HepG2 (cell line): ENCODE measurements at regions not wholly inside any gene's neighbourhood (a gene's known extent, or its start where the extent isn't known, plus 50 kb on each side); places are given as distances from the start of the nearest gene placed in this dataset.

Experiments used
- ATAC-seq: fragments of 200-7000 bp; cut with Tn5 transposase; 3 replicates; pipeline ENCODE4 v1.9.1; 2020; ENCODE audit warnings: mild to moderate bottlenecking, moderate library complexity
- BruUV-seq: library from RNA; stranded (reverse); fragments of 400-500 nt; replicated peaks from 2 replicates; lab custom pipeline; 2021; lab: Mats Ljungman, UMichigan
- CTCF ChIA-PET: fragments of 300-600 bp; formaldehyde crosslinking; extraction: SDS; loops from one replicate; lab custom pipeline; 2021; ENCODE audit warnings: low total read pairs, inconsistent platforms, low intra/inter-chr PET ratio; lab: Yijun Ruan, JAX
- POLR2A ChIA-PET: fragments of 350-600 bp; sonication (Branson Sonifier 250); formaldehyde crosslinking; loops from one replicate; lab custom pipeline; 2020; ENCODE audit warnings: antibody characterized with exemption, inconsistent platforms; lab: Yijun Ruan, JAX
- DNase-seq: peaks from one replicate; pipeline ENCODE4 v3.0.0-alpha.2; 2015; ENCODE audit warnings: low spot score
- FAIRE-seq: peaks from 3 replicates; lab custom pipeline; 2011; peaks lifted over from hg19 to GRCh38; lab: Jason Lieb, UNC
- H2AFZ ChIP-seq: one replicate; pipeline ENCODE4 v1.6.1; 2011; ENCODE audit warnings: low read length, inconsistent platforms
- H3K27ac ChIP-seq: fragments of 300-600 bp; 3 replicates; pipeline ENCODE4 v1.8.0; 2011; ENCODE audit warnings: mixed run types, mild to moderate bottlenecking, mixed read lengths, low read length, inconsistent platforms; ENCODE audit not compliant: insufficient read depth; ENCODE audit errors: extremely low read length
- H3K27me3 ChIP-seq, 2 experiments: fragments of 200-600 bp in 1 of 2; 2 replicates in 1 of 2; 3 replicates in 1 of 2; pipeline versions ENCODE4 v1.6.0 to v1.8.0; 2011; ENCODE audit warnings: low read length in 2 of 2, mild to moderate bottlenecking in 2 of 2, moderate library complexity in 2 of 2, inconsistent platforms in 1 of 2; ENCODE audit not compliant: insufficient read depth in 2 of 2, control insufficient read depth in 1 of 2
- H3K36me3 ChIP-seq, 2 experiments: fragments of 200-600 bp in 1 of 2; replicated peaks in 1 of 2; 2 replicates in 1 of 2; 3 replicates in 1 of 2; pipeline versions ENCODE4 v1.5.1 to v1.8.0; 2011; ENCODE audit warnings: low read length in 2 of 2, inconsistent platforms in 1 of 2; ENCODE audit not compliant: insufficient read depth in 2 of 2, control insufficient read depth in 1 of 2
- H3K4me1 ChIP-seq: 2 replicates; pipeline ENCODE4 v1.5.1; 2012; ENCODE audit warnings: low read length, inconsistent platforms; ENCODE audit not compliant: insufficient read depth
- H3K4me2 ChIP-seq: 2 replicates; pipeline ENCODE4 v1.6.0; 2011; ENCODE audit warnings: low read depth, low read length, inconsistent platforms
- H3K4me3 ChIP-seq, 3 experiments: fragments of 200-600 bp in 1 of 3; sonication (generic), shearing (Covaris generic) in 1 of 3; replicated peaks in 1 of 3; 2 replicates each; pipeline ENCODE4 v1.5.1; 2011 to 2016; ENCODE audit warnings: low read length in 3 of 3, inconsistent platforms in 2 of 3, low read depth in 2 of 3, mild to moderate bottlenecking in 2 of 3, control low read depth in 1 of 3, mixed read lengths in 1 of 3; ENCODE audit not compliant: insufficient read depth in 1 of 3
- H3K79me2 ChIP-seq: one replicate; pipeline ENCODE4 v1.6.1; 2011; ENCODE audit warnings: low read length, inconsistent platforms; ENCODE audit not compliant: insufficient read depth
- H3K9ac ChIP-seq: 2 replicates; pipeline ENCODE4 v1.6.0; 2011; ENCODE audit warnings: mild to moderate bottlenecking, low read depth, low read length, inconsistent platforms; ENCODE audit not compliant: insufficient read depth
- H3K9me3 ChIP-seq: 2 replicates; pipeline ENCODE4 v1.5.1; 2012; ENCODE audit warnings: mild to moderate bottlenecking, low read length
- H4K20me1 ChIP-seq: 2 replicates; pipeline ENCODE4 v1.6.0; 2011; ENCODE audit warnings: inconsistent platforms, mild to moderate bottlenecking, low read length, moderate library complexity; ENCODE audit not compliant: insufficient read depth
- ARNT ChIP-seq: fragments of 450-650 bp; IDR thresholded peaks from 2 replicates; pipeline ENCODE4 v1.6.1; 2017
- ASH2L ChIP-seq: fragments of 300-600, 200-600 bp; sonication (generic); IDR thresholded peaks from 2 replicates; pipeline ENCODE4 v1.7.0; 2017; ENCODE audit warnings: low read depth, mild to moderate bottlenecking, moderate library complexity, mixed read lengths, low read length; ENCODE audit not compliant: insufficient read length
- BRCA1 ChIP-seq: sonication (generic); formaldehyde crosslinking; IDR thresholded peaks from 2 replicates; pipeline ENCODE4 v1.4.0; 2020; ENCODE audit warnings: missing genetic modification reagents
- CEBPB ChIP-seq: IDR thresholded peaks from 2 replicates; pipeline ENCODE4 v1.6.1; 2011; ENCODE audit warnings: low read depth, low read length, improper control_type of control experiment, borderline replicate concordance
- FOXK1 ChIP-seq: sonication (generic); formaldehyde crosslinking; IDR thresholded peaks from 2 replicates; pipeline ENCODE4 v1.4.0; 2020; ENCODE audit warnings: low read depth, missing genetic modification reagents, borderline replicate concordance
- KDM2A ChIP-seq: sonication (generic); formaldehyde crosslinking; IDR thresholded peaks from 2 replicates; pipeline ENCODE4 v1.4.0; 2020; ENCODE audit warnings: low read depth, missing genetic modification reagents, borderline replicate concordance
- MEIS1 ChIP-seq: sonication (generic); formaldehyde crosslinking; IDR thresholded peaks from 2 replicates; pipeline ENCODE4 v1.9.0; 2021; ENCODE audit warnings: mild to moderate bottlenecking, missing genetic modification reagents, moderate library complexity, borderline replicate concordance
- NAIF1 ChIP-seq: sonication (generic); formaldehyde crosslinking; IDR thresholded peaks from 2 replicates; pipeline ENCODE4 v1.5.0; 2020; ENCODE audit warnings: mild to moderate bottlenecking, missing genetic modification reagents, borderline replicate concordance
- NFIC ChIP-seq: IDR thresholded peaks from 2 replicates; pipeline ENCODE4 v1.6.1; 2012; ENCODE audit warnings: mild to moderate bottlenecking, low read length, inconsistent platforms
- SRSF4 ChIP-seq: fragments of 200-400 bp; formaldehyde crosslinking; IDR thresholded peaks from one replicate; pipeline ENCODE4 v1.6.1; 2018; ENCODE audit warnings: mild to moderate bottlenecking, low read depth, low read length, moderate library complexity; ENCODE audit not compliant: poor library complexity, severe bottlenecking
- SYNCRIP ChIP-seq: fragments of 200-400 bp; formaldehyde crosslinking; IDR thresholded peaks from 2 replicates; pipeline ENCODE4 v1.6.1; 2018; ENCODE audit warnings: mild to moderate bottlenecking, low read depth, low read length; ENCODE audit not compliant: insufficient read depth
- ZNF260 ChIP-seq: sonication (generic); formaldehyde crosslinking; IDR thresholded peaks from 2 replicates; pipeline ENCODE4 v1.4.0; 2020; ENCODE audit warnings: missing genetic modification reagents, low read depth, mild to moderate bottlenecking, borderline replicate concordance
- ZNF792 ChIP-seq: IDR thresholded peaks from 2 replicates; pipeline ENCODE4 v1.6.1; 2016
- WGBS: methylation state at CpG from one replicate; pipeline ENCODE4 v1.1.6; 2017; ENCODE audit warnings: low lambda C conversion rate; 5-methylcytosine and 5-hydroxymethylcytosine counted together
- in situ Hi-C: cut with HindIII; loops from 2 replicates; pipeline ENCODE4 v1.10.0; 2017; ENCODE audit warnings: low pct_unique_long_range_greater_than_20kb; ENCODE audit not compliant: extremely low pct_ligation_motif_present
- intact Hi-C: fragments of 100-400 bp; cut with micrococcal nuclease; formaldehyde crosslinking; loops from one replicate; pipeline ENCODE4 v1.10.0; 2022; ENCODE audit not compliant: unreplicated experiment
- TF ChIP-seq, protein P1 (sequence below): sonication (generic); formaldehyde crosslinking; IDR thresholded peaks from 2 replicates; pipeline ENCODE4 v1.9.0; 2021; ENCODE audit warnings: missing genetic modification reagents, mild to moderate bottlenecking, borderline replicate concordance
- TF ChIP-seq, protein P2 (sequence below): sonication (generic); formaldehyde crosslinking; IDR thresholded peaks from 2 replicates; pipeline ENCODE4 v1.4.0; 2020; ENCODE audit warnings: mild to moderate bottlenecking, missing genetic modification reagents

DNA sequence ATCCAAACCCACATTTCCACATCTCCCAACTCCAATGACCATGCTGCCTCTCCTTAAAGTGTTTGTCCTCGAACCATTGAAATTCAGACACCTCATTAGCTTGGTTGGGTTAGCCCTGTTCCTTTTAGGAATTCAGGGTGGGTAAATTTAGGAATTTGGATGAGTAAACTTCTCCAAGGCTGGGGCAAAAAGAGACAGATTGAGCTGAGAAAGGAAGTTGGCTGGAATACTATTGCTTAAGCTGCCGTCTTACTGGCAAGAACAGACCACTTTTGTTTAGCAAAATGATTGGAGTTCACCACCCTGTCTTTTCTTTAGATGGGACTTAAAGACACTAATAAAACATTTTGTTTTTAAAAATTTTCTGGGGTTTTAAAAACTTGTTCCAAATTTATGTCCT is 143.6 kb upstream of the GDNF start (continued):
- TF ChIP-seq FOXK1 (CRISPR knock-in tag) (no peak), NAIF1 (CRISPR knock-in tag) (no peak), ASH2L (no peak)

DNA sequence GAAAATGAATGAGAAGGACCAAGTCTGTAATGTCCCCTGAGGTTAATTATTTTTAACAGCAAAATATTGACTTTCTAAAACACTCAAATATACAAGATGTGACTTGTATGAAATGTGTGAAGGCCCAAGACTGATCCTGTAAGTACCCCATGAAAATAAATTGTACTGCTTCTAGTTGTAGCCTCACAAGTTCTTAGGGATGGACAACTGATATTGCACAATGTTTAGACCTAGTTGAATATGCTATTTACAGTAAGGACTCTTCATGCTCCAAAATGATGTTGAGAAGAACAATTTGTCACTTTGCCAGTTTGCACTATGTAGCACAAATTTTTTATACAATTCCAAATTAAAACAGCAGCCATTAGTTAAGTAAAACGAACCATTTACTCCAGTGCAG is 139.7 kb upstream of the GDNF start:
- Histone ChIP-seq H3K4me3 (no peak overlapping the region), H3K9ac (no peak overlapping the region), H4K20me1 (no peaks in the 10 kb centered on the region), H2AFZ (no peak overlapping the region), H3K9me3 (peaks cover 13% of the 10 kb centered on the region; the same call in 1 of the 2 replicates), H3K36me3 (no peaks in the 10 kb centered on the region), H3K27ac (no peak overlapping the region), H3K4me2 (no peak overlapping the region), H3K4me1 (no peaks in the 10 kb centered on the region), H3K79me2 (no peaks in the 10 kb centered on the region), H3K27me3 (peaks cover 0 to 32% of the 10 kb centered on the region in 2 experiments; a peak in 3 of 5 replicates)
- FAIRE-seq: no peak
- 3% methylated on average over 1 of the region's 1 CpG for WGBS
- BruUV-seq: no TSS peak
- in situ Hi-C loops (no loop called here), intact Hi-C loops (no loop called here)
- peak; percentile 54 for TF ChIP-seq CEBPB
- TF ChIP-seq, protein P1, sequence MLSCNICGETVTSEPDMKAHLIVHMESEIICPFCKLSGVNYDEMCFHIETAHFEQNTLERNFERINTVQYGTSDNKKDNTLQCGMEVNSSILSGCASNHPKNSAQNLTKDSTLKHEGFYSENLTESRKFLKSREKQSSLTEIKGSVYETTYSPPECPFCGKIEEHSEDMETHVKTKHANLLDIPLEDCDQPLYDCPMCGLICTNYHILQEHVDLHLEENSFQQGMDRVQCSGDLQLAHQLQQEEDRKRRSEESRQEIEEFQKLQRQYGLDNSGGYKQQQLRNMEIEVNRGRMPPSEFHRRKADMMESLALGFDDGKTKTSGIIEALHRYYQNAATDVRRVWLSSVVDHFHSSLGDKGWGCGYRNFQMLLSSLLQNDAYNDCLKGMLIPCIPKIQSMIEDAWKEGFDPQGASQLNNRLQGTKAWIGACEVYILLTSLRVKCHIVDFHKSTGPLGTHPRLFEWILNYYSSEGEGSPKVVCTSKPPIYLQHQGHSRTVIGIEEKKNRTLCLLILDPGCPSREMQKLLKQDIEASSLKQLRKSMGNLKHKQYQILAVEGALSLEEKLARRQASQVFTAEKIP: no peak
- ATAC-seq: no peak
- CTCF ChIA-PET: no interaction called here
- POLR2A ChIA-PET: no interaction called here
- no peak for DNase-seq

DNA sequence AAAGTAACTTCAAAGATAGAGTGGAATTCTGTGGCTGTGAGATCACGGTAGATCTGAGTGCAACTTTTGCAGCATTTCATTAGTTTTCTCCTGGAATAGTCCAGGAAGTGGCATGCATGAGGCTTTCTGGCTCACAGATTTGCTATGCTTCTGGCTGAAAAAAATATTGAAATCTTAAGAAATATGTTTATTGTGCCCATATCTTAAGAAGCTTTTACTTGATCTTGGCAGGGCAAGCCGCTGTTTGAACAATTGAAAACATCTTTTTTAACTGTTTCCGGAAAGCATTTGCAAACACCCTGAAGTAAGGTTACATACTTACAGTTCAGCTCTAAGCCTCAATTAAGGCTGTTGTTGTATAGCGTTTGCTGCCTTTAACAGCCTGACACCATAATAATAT is 135.7 kb upstream of the GDNF start:
- FAIRE-seq (no peak), ATAC-seq (no peak), DNase-seq (no peak)
- WGBS: 14% methylated on average over 4 of the region's 4 CpGs
- POLR2A ChIA-PET: no interaction called here
- Histone ChIP-seq H3K79me2 (no peaks in the 10 kb centered on the region), H3K9me3 (peaks cover 5% of the 10 kb centered on the region; the same call in 1 of the 2 replicates), H3K36me3 (no peaks in the 10 kb centered on the region), H3K27ac (no peak overlapping the region), H3K4me2 (no peak overlapping the region), H4K20me1 (no peaks in the 10 kb centered on the region), H2AFZ (no peak overlapping the region), H3K4me3 (no peak overlapping the region), H3K4me1 (no peaks in the 10 kb centered on the region), H3K9ac (no peak overlapping the region), H3K27me3 (peaks cover 0 to 23% of the 10 kb centered on the region in 2 experiments; a peak in 3 of 5 replicates)
- CTCF ChIA-PET: no interaction called here
- in situ Hi-C loops: no loop called here
- BruUV-seq: no TSS peak
- intact Hi-C loops: no loop called here
- TF ChIP-seq KDM2A (CRISPR knock-in tag) (no peak), ZNF260 (CRISPR knock-in tag) (no peak), BRCA1 (CRISPR knock-in tag) (no peak), ZNF792 (CRISPR knock-in tag) (no peak), NFIC (no peak), SRSF4 (no peak), ARNT (no peak), MEIS1 (CRISPR knock-in tag) (no peak), SYNCRIP (no peak)
- TF ChIP-seq, protein P2, sequence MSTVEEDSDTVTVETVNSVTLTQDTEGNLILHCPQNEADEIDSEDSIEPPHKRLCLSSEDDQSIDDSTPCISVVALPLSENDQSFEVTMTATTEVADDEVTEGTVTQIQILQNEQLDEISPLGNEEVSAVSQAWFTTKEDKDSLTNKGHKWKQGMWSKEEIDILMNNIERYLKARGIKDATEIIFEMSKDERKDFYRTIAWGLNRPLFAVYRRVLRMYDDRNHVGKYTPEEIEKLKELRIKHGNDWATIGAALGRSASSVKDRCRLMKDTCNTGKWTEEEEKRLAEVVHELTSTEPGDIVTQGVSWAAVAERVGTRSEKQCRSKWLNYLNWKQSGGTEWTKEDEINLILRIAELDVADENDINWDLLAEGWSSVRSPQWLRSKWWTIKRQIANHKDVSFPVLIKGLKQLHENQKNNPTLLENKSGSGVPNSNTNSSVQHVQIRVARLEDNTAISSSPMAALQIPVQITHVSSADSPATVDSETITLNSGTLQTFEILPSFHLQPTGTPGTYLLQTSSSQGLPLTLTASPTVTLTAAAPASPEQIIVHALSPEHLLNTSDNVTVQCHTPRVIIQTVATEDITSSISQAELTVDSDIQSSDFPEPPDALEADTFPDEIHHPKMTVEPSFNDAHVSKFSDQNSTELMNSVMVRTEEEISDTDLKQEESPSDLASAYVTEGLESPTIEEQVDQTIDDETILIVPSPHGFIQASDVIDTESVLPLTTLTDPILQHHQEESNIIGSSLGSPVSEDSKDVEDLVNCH (CRISPR knock-in tag): no peak
